Body of pancreas (tissue), 4 donors: ENCODE measurements at regions not wholly inside any gene's neighbourhood (a gene's known extent, or its start where the extent isn't known, plus 50 kb on each side); places are given as distances from the start of the nearest gene placed in this dataset.

Experiments used
- ATAC-seq: fragments of 150-250 bp; one replicate; pipeline ENCODE4 v1.9.1; 2016
- DNase-seq, 4 donors: peaks; one replicate each; pipeline ENCODE4 v3.0.0-alpha.2; 2019
- H3K27ac ChIP-seq, 4 donors: fragments of 200-600 bp; sonication (generic); 1 replicate in 3 of 4; 2 replicates in 1 of 4; pipeline versions ENCODE4 v1.5.1 to v1.6.1; 2016 to 2019; ENCODE audit warnings: mild to moderate bottlenecking in 1 of 4, mixed read lengths in 1 of 4, moderate library complexity in 1 of 4
- H3K27me3 ChIP-seq, 2 donors: fragments of 200-600 bp; sonication (generic); one replicate each; pipeline ENCODE4 v1.6.0; 2016; ENCODE audit warnings: mild to moderate bottlenecking in 1 of 2
- H3K36me3 ChIP-seq, 2 donors: fragments of 200-600 bp; sonication (generic); replicated peaks in 1 of 2; 2 replicates each; pipeline ENCODE4 v1.5.1; 2016; ENCODE audit warnings: low read depth in 2 of 2; ENCODE audit not compliant: insufficient read depth in 1 of 2
- H3K4me1 ChIP-seq: fragments of 200-600 bp; sonication (generic); one replicate; pipeline ENCODE4 v1.6.0; 2016
- H3K4me3 ChIP-seq, 2 donors: fragments of 200-600 bp; sonication (generic); 1 replicate in 1 of 2; 2 replicates in 1 of 2; pipeline ENCODE4 v1.5.1; 2016 to 2019
- H3K9me3 ChIP-seq, 3 donors: fragments of 200-600 bp; sonication (generic); 1 replicate in 2 of 3; 2 replicates in 1 of 3; pipeline ENCODE4 v1.5.1; 2016
- POLR2A ChIP-seq, 3 donors: fragments of 450-650 bp; IDR thresholded peaks; one replicate each; pipeline ENCODE4 v1.6.1; 2016; ENCODE audit warnings: antibody characterized with exemption in 3 of 3, mild to moderate bottlenecking in 2 of 3
- WGBS, 2 donors: methylation state at CpG; one replicate each; pipeline ENCODE4 v1.1.5; 2017; 5-methylcytosine and 5-hydroxymethylcytosine counted together
- intact Hi-C: fragments of 100-400 bp; cut with DNase I; formaldehyde crosslinking; loops from one replicate; pipeline ENCODE4 v1.15.1; 2023
- TF ChIP-seq, protein P1 (sequence below), 7 experiments: fragments of 450-650 bp in 4 of 7; fragments of 200-600 bp in 3 of 7; sonication (generic) in 3 of 7; IDR thresholded peaks; one replicate each; pipeline ENCODE4 v1.5.1; 2016 to 2019; ENCODE audit warnings: antibody characterized with exemption in 7 of 7

DNA sequence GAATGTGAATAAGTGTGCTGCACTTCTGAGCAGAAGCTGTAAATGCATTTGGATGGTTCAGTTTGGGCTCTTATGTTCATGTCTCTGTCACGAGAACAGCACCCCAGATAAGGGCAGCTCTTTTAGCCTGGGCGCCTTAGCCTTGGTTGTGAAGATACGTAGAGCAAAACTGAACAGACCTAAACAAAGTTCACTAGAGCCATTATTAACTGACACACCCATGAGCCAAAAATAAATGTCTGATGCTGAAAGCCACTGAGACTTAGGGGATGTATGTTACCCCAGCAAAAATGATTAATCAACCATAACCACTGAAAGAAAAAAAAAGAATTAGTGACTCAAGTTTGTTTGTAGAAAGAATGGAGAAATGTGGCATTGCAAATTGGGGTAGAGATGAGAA is 343.4 kb downstream of the BCAT1 start:
- 31 to 47% methylated on average over 3 of the region's 3 CpGs for WGBS, 2 donors
- TF ChIP-seq, protein P1, sequence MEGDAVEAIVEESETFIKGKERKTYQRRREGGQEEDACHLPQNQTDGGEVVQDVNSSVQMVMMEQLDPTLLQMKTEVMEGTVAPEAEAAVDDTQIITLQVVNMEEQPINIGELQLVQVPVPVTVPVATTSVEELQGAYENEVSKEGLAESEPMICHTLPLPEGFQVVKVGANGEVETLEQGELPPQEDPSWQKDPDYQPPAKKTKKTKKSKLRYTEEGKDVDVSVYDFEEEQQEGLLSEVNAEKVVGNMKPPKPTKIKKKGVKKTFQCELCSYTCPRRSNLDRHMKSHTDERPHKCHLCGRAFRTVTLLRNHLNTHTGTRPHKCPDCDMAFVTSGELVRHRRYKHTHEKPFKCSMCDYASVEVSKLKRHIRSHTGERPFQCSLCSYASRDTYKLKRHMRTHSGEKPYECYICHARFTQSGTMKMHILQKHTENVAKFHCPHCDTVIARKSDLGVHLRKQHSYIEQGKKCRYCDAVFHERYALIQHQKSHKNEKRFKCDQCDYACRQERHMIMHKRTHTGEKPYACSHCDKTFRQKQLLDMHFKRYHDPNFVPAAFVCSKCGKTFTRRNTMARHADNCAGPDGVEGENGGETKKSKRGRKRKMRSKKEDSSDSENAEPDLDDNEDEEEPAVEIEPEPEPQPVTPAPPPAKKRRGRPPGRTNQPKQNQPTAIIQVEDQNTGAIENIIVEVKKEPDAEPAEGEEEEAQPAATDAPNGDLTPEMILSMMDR (IDR thresholded peaks at IDR 0.05), result no peak
- TF ChIP-seq POLR2A (IDR thresholded peaks at IDR 0.05), result no peak
- Histone ChIP-seq H3K27me3 (no peaks in the 10 kb centered on the region), H3K27ac (no peak overlapping the region), H3K36me3 (no peaks in the 10 kb centered on the region), H3K9me3 (peaks cover 0 to 5% (median 0%) of the 10 kb centered on the region in 3 donors), H3K4me1 (no peaks in the 10 kb centered on the region), H3K4me3 (no peak overlapping the region)
- no peak for DNase-seq
- intact Hi-C loops, result no loop called here
- no peak for ATAC-seq

DNA sequence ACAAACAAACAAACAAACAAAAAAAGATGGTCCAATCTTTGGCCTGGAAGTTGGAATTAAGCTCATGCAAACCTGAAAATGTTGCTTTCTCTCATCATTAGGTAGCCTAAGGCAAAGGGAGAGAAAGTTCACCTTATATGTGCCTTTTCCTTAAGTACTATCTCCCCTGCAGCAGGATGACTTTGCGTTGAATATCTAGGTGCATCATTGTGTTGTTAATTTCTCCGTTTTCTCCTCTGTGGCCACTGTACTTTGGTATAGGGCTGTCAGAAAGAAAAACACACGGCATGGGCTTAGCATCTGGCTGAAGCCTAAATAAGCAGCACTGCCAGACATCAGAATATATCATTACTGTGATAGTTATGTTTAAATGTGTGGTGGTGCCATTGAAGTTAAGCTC is 345.5 kb downstream of the BCAT1 start:
- no peak for TF ChIP-seq POLR2A (IDR thresholded peaks at IDR 0.05)
- TF ChIP-seq, protein P1 (IDR thresholded peaks at IDR 0.05), result no peak
- ATAC-seq, result no peak
- H3K27ac ChIP-seq, result no peak overlapping the region
- no peak for DNase-seq
- H3K4me1 ChIP-seq, result no peaks in the 10 kb centered on the region
- no peaks in the 10 kb centered on the region for H3K27me3 ChIP-seq
- 50 to 73% methylated on average over 3 of the region's 3 CpGs for WGBS, 2 donors
- intact Hi-C loops, result no loop called here
- peaks cover 0 to 5% (median 0%) of the 10 kb centered on the region in 3 donors for H3K9me3 ChIP-seq
- no peaks in the 10 kb centered on the region for H3K36me3 ChIP-seq
- H3K4me3 ChIP-seq, result no peak overlapping the region

DNA sequence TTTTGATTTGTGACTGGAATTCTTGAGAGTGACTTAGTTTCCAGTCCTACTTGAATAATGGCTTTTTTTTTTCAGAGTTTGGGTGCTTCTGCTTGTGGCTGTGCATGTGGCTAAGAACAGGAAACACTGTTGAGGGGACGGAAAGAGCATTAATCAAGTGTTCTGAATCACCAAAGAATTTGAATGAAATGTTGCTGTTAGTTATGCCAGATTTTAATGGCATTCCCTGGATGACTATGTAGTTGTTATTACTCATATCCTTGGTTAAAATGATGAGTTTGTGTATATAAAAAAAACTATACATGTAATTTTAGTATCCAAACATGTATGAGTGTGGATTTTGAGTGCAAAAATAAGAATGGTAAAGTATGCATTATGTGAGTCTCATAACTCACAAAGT is 347.9 kb downstream of the BCAT1 start:
- Histone ChIP-seq H3K4me1 (no peaks in the 10 kb centered on the region), H3K27ac (no peak overlapping the region), H3K4me3 (no peak overlapping the region), H3K27me3 (no peaks in the 10 kb centered on the region), H3K9me3 (no peaks in the 10 kb centered on the region), H3K36me3 (no peaks in the 10 kb centered on the region)
- no peak for ATAC-seq
- WGBS, 2 donors, result 26 to 29% methylated on average over 1 of the region's 1 CpG
- no peak for DNase-seq
- intact Hi-C loops, result no loop called here
- TF ChIP-seq, protein P1 (IDR thresholded peaks at IDR 0.05), result no peak
- no peak for TF ChIP-seq POLR2A (IDR thresholded peaks at IDR 0.05)

DNA sequence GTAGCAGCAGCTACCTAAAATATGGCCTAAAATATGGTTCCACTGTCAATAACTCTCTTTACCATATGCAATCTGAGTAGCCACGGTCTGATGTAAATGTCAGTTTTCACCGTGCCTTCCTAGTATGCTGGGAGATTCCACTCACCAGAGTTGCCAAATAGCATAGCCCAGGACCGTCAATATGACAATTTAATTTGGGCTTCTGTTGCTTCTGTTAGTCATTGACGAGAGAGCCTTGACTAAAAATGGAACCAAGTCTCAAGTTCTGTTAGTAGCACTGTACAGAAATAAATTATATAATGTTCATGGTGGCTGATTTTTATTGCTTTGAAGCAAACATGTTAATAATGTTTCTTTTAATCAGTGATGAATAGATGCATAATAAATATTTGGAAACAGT is 348.4 kb downstream of the BCAT1 start:
- Histone ChIP-seq H3K9me3 (no peaks in the 10 kb centered on the region), H3K36me3 (no peaks in the 10 kb centered on the region), H3K27me3 (no peaks in the 10 kb centered on the region), H3K4me3 (no peak overlapping the region), H3K4me1 (no peaks in the 10 kb centered on the region), H3K27ac (no peak overlapping the region)
- TF ChIP-seq, protein P1 (IDR thresholded peaks at IDR 0.05), result no peak
- no peak for TF ChIP-seq POLR2A (IDR thresholded peaks at IDR 0.05)
- DNase-seq (no peak), ATAC-seq (no peak)
- 67 to 71% methylated on average over 4 of the region's 4 CpGs for WGBS, 2 donors
- intact Hi-C loops, result no loop called here

DNA sequence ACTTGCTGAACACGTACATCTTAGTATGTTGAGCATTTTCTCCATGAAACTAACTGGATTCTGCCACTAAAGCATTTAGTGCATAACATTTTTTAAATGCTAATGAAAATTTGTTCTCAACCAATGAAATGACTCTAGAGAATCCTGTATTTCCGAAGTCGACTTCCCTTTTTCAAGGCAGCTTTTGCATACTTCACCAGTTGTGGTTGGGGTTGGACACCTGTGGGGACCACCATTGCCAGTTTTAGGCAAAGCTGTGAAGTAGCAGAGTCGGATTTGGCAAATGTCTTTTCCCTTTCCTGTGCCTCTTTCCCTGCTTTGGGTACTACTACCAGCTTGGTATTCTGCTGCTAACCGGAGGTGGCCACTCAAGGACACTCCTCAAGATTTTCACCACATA is 349.2 kb downstream of the BCAT1 start:
- TF ChIP-seq, protein P1 (IDR thresholded peaks at IDR 0.05), result no peak
- TF ChIP-seq POLR2A (IDR thresholded peaks at IDR 0.05), result no peak
- Histone ChIP-seq H3K4me3 (no peak overlapping the region), H3K4me1 (no peaks in the 10 kb centered on the region), H3K27ac (no peak overlapping the region), H3K36me3 (no peaks in the 10 kb centered on the region), H3K9me3 (no peaks in the 10 kb centered on the region), H3K27me3 (no peaks in the 10 kb centered on the region)
- intact Hi-C loops, result no loop called here
- ATAC-seq (no peak), DNase-seq (no peak)
- WGBS, 2 donors, result 62 to 76% methylated on average over 5 of the region's 5 CpGs
